HG03108 (cell line): ENCODE measurements at regions not wholly inside any gene's neighbourhood (a gene's known extent, or its start where the extent isn't known, plus 50 kb on each side); places are given as distances from the start of the nearest gene placed in this dataset.
"Not testable (repeated sequence)": the region's sequence is repeated elsewhere in the genome, so short reads cannot be mapped to it uniquely, and the experiment has no call there.

Experiments
- ATAC-seq: cut with Tn5 transposase; IDR thresholded peaks from one replicate; pipeline ENCODE4 v1.9.1; 2021; ENCODE audit warnings: moderate library complexity; ENCODE audit not compliant: unreplicated experiment

DNA sequence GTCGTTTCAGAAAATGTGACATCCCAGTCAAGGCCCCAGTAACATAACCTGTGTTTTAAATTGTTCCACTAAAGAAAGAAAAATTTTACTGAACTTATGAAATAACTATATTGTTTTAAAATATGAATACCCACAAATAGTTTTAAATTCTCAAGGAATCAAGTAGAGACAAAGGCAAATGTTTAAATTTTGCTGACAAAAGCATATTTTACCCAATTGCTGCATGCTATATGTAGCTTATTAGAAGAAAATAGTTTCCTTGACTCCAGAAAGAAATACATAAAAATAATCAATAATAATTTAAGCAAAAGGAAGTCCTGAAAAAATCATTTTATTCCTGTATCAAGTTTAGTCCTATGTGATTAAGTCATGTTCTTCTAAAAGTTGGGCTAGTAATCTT is 481.3 kb upstream of the ADGRL3 start:
- no peak for ATAC-seq

DNA sequence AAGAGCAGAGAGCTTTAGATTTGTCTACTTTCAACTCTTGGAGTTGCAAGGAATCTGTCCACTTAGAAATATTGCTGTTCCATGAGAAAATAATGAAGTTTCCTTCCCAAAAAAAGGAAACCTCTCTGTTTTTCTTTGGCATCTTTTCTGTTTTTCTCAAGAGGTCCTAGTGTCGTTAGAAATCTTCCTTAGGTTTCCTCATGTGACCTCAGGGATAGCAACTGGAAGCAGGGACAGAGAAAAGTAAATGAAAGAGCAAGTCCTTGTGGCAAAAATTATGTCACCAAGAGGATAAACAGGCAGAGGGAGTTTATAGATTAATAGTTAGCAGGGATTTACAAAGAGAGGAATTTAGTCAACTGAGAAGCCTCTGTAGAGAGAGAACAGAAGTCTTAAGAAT is 478.4 kb upstream of the ADGRL3 start:
- no peak for ATAC-seq

DNA sequence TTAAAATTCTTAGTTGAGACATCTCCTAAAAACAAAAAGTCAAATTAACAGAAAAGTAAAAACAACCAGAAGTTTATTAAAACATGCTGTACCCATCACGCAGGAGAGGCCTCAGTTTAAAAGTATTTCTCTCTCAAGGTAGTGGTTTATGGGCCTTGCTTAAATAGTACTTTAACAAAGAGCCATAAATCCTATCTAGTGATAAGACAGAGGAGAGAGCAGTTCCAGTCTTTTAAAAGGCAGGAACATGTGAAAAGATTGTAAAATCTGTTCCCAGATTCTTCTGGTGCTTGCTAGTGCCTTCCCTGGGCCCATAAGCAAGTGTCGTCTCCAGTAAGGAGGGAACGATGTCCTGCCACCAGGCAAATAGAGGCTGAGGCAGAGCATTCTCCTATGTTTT is 476.3 kb upstream of the ADGRL3 start:
- ATAC-seq: no peak

- ATAC-seq: no peak
Observed at GRCh38 chr4:60724623-60725022, 475.5 kb upstream of the ADGRL3 start.

DNA sequence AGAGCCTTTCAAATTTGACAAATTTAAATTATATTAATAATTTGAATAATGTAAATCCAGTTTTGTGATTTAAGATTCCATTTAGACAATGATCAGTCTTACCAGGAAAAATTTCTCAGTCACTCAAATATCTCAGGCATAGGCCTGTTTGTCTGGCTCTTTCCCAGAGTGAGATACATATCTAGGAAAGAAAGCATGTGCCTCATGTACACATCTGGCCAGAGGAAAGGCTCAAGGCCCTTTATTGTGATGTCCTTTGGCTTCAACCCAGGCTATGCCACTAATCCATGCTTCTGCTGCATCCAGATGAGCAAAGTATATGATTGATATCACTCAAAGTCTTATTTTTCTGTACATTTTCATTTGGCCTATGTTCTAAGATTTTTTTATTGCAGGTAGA is 473.3 kb upstream of the ADGRL3 start:
- ATAC-seq: no peak

DNA sequence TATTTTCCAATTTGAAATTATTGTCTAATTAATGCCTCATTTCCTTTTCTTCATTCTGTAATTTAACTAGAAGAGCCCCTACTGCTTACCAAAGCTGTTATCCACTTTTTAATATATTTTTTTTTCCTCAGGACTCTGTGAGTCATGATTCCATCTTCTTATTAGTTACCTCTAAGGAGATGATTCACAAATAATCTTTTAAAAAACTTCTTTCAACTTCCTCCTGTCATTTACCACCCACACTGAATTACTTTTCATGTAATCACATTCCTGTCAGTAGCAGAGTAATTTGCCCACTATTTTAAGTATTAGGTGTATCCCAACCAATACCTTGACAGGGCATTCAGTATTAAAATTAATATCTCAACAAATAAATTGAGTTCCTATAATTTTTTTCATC is 470.9 kb upstream of the ADGRL3 start:
- no peak for ATAC-seq

- not testable (repeated sequence) for ATAC-seq
Observed at GRCh38 chr4:60729764-60730163, 470.4 kb upstream of the ADGRL3 start.

DNA sequence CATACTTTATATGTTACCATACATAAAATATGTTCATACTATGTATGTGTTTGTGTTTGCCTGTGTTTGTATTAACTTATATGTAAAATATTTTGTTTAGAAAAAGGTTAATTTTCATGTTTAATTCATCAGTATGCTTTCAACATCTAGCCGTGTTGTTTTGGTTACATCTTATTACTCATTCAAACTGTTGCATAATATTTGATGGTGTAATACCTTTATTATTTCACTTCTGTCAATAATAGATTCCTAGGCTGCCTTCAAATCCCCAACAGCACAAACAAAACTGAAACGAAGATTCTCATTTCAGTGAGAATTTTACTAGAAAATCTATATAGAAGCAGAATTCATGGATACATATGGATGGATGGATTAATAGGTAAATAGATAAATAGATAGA is 462.3 kb upstream of the ADGRL3 start:
- no peak for ATAC-seq

- no peak for ATAC-seq
Observed at GRCh38 chr4:60743654-60744053, 456.5 kb upstream of the ADGRL3 start.

GRCh38 chr4:60744767-60745166 is 455.4 kb upstream of the ADGRL3 start:
- no peak for ATAC-seq

GRCh38 chr4:60745800-60746571 is 454.1 kb upstream of the ADGRL3 start:
- no peak for ATAC-seq

DNA sequence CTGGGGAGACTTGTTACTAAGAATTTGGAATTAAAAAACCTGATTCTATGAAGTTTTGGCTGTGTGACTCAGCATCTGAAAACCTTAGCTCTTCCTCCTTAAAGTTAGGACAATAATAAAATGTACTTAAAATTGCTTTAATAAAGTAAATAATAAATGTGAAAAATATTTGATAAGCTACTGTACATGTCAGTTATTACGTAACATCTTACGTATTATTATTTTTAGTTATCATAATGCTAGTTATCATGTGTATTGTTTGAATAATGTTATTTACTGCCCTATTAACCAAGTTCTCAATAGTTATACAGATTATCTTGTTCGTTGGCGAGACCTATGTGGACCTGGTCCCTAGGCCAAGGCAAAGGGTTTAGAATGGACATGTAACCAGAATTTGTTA is 449.2 kb upstream of the ADGRL3 start:
- no peak for ATAC-seq

DNA sequence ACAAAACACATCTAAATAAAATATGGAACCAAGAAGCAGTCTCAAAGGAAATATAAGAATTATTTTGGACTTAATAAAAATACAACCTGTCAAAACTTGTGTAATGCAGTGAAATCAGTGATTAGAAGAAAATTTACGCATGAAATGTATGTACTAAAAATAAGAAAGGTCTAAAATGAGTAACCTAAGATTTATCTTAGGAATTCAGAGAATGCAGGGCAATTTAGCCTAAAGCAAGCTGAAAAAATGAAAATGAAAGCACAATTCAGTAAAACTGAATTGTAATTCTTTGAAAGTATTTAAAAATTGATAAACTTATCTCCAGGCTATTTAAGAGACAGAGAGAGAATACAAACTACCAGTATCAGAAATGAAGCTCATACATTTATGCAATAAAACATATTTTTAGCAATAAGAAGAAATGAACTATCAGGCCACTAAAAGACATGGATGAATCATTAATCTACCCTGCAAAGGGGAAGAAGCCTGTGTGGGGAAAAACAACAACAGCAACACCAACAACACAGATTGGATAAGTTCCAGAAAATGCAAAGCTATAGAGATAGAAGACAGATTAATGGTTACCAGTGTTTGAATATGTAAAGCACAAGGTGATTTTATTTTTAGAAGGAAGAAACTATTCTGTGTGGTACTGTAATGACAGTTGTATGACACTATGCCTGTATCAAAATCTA is 442.0 kb upstream of the ADGRL3 start:
- ATAC-seq: no peak

DNA sequence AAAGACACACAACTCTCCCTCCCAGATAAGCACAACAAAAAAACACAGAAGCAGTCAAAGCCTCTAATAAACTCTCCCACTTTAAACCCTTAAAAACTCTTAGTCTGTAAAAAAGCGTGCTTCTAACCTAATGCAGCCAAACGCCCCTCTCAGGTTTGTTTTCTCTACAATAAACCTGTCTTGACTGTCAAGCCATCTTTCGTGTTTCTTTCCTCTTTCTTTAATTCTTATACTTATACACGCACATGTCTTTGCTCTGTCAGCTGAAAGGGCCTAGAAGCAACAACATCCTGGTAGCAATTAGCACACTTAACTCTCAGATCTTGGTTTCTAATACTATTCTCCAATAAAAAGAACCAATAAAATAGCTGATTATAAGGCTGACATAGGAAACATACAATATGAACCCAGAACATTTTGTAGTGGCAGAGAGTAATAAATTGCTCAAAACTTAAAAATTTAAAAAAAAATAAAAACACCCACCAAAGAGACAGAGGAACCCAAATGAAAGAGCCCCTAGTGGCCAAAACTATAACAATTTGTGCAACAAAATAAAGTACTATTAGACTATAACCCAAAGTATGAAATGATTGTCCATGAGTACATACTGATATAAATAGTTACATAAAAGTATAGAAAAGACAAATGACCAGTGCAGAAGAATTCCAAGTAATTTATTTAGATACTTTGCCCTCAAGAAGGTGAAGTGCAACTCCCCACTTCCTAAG is 440.4 kb upstream of the ADGRL3 start:
- no peak for ATAC-seq

- ATAC-seq: no peak
Observed at GRCh38 chr4:60780874-60781273, 419.3 kb upstream of the ADGRL3 start.

DNA sequence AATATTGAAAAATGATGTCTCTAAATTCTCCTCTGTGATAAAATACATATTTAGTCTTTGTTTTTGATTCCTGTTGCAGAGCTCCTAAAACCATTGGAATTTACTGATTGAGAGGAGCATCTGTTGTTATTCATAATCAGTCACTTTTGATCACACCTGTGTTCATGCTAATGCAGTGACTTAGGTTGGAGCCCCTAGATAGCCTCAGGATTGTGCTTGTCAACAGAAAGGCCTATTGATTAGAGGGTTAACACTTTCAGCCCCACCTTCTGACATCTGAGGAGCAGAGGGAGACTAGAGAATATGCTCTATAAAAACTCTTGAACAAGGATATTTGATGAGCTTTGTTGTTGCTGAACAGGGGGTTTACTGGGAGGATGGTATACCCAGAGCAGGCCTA is 409.5 kb upstream of the ADGRL3 start:
- ATAC-seq: no peak

- ATAC-seq: no peak
Observed at GRCh38 chr4:60794372-60794771, 405.8 kb upstream of the ADGRL3 start.

DNA sequence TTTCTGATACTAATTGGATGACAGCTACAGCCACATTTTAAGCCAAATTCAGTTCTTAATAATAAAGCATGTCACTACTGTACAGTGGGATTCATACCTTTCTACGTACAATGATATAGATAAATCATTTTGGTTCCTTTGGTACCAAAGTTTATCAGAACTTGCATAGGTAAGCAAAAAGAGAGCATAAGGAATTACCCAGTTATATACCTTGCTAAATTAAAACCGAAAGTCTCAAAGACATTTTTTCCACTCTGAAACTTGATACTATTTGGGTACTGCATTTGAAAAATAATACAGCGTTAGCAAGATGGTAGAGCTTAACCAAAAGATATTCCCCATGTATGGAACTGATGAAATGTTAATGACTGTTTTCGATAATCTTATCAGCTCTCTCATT is 400.9 kb upstream of the ADGRL3 start:
- no peak for ATAC-seq

- ATAC-seq: no peak
Observed at GRCh38 chr4:60800701-60801100, 399.4 kb upstream of the ADGRL3 start.

- no peak for ATAC-seq
Observed at GRCh38 chr4:60805500-60806313, 394.4 kb upstream of the ADGRL3 start.
